NOMO-1 treated with DMSO at 0.1 percent for 48 hours (cell line): ENCODE measurements at regions not wholly inside any gene's neighbourhood (a gene's known extent, or its start where the extent isn't known, plus 50 kb on each side); places are given as distances from the start of the nearest gene placed in this dataset.

Experiments used
- DNase-seq: peaks from one replicate; lab custom pipeline; 2025; ENCODE audit not compliant: unreplicated experiment; lab: John Stamatoyannopoulos, UW

DNA sequence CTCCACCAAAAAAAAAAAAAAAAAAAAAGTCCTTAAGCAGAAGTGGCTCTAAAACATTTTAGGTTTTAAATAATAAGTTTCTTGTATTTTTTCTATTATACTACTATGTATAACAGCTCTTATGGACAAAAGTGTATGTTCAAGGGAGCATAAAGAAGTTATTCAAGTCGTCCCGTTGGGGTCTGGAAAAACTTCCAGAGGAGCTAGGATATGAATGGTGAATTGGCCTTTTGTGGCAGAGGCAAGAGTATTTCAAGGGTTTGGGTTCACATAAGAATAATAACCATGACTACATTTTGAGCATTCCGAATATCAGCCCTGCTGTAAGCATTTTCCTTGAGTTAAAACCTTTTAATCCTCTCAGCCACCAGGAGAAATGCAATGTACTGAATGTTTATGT, 50.6 kb upstream of the ARHGAP42 start:
- DNase-seq: no peak
